Germinal center (tissue), 1 donor: ENCODE measurements at regions not wholly inside any gene's neighbourhood (a gene's known extent, or its start where the extent isn't known, plus 50 kb on each side); places are given as distances from the start of the nearest gene placed in this dataset.

ENCODE experiments used
- DNase-seq: peaks from one replicate; pipeline ENCODE4 v3.0.0; 2012; ENCODE audit warnings: mixed read lengths, low spot score

DNA sequence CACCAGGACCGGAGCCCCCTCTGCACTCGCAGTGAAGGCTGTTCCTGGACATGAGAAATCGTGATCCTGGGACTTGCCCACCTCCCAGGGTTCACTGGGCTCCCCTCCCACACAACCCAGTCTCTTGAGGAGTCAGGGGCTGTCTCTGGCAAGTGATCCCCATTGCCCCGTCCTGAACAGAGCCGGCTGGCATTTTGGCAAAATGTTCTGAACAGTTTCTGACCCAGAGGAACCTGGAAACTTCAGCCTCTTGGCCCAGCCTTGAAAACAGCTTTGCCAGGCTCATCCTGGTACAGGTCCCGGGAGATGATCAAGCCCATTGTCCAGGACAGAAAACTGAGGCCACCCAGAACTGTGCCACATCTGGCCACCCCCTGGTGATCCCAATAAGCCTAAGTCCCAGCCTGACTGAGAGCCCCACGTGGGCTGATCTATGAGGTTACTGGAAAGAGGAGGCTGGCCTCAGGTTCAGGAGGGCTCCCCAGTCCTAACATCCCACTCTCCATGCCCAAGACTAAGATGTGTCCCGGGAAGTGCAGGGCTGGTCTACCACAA lies 115.7 kb downstream of the OAT start:
- DNase-seq, result no peak

DNA sequence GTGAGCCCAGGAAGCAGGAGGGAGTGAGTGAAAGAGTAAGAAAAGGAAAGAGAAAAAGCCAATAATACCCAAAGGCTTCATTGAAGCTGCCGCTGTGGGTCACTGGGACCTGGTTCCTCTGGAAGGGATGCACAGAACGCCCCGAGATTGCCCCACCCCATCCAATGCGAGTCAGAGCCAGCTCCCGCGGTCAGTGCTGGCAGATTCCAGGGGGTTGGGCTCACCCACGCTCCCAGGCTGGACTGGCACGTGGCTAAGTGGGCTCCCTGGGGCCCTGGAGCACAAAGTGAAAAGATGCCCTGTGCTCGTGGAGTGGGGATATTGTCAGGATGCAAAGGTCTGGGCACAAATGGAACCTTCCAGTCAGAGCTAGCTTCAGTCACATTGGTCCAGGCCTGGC lies 117.0 kb downstream of the OAT start:
- no peak for DNase-seq

DNA sequence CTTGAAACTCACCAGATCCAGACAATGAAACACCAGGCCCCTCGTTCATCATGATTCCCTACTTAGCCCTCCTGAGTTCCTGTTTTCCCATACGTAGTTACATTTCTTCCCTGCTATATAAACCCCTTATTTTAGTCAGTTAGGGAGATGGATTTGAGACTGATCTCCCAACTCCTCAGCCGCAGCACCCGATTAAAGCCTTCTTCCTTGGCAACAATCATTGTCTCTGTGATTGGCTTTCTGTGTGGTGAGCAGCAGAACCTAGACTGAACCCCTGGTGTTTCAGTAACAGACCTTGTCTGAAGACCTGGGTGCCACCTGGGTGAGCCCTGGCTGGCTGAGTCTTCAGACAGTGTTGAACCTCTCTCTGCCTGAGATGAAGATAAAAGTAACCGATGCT lies 118.0 kb downstream of the OAT start:
- DNase-seq, result no peak

DNA sequence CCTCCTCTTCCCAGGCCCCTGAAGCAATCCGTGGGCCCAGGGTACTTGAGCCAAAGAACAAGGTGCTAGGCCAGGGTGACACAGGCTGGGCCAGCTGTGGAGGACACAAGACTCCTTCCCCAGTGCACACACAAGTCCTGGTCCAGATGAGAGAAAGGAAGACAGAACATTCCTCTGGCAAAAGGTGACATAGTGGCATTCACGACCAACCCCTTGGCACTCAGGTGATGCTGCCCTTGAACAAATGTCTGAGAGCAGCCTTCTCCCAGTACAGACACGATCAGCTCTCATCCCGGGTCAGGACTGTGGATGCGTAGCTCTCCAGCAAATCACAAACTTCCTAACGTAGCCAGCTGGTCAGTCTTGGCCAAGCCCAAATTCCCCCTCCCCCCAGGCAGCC lies 118.5 kb downstream of the OAT start:
- no peak for DNase-seq

DNA sequence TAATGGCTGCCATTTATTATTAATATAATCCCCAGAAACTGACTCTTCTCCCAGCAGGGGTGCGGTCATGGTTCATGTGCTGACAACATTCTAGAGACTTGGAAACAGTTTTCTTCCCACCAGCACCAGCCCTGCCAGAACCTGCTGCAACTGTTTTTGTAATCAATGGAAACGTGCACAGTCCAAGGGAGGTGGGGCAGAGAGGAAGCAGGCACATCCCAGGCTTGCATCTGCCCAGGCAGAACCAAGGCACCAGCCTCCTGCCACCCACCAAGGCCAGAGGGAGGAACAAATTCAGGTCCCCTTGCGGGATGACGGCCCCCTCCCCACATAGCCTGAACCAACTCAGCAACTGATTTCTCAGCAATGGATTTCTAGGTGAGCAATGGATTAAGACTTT lies 119.0 kb downstream of the OAT start:
- no peak for DNase-seq

DNA sequence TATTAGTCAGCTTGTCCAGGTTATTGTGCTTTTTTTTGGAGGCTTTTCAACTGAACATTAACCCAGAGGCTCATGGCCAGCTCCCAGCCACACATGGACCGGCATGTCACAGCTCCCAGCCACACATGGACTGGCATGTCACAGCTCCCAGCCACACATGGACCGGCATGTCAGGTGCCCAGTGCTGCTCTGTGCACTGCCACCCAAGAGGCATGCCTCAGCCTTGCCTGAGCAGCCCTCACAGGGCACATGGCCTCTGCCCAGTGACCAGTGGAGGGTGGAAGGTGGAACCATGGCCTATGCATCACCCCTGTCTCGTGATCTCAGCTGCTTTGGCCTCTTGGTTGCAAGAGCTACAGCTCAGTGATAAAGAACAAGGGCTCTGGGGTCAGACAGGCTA lies 119.8 kb downstream of the OAT start:
- no peak for DNase-seq

DNA sequence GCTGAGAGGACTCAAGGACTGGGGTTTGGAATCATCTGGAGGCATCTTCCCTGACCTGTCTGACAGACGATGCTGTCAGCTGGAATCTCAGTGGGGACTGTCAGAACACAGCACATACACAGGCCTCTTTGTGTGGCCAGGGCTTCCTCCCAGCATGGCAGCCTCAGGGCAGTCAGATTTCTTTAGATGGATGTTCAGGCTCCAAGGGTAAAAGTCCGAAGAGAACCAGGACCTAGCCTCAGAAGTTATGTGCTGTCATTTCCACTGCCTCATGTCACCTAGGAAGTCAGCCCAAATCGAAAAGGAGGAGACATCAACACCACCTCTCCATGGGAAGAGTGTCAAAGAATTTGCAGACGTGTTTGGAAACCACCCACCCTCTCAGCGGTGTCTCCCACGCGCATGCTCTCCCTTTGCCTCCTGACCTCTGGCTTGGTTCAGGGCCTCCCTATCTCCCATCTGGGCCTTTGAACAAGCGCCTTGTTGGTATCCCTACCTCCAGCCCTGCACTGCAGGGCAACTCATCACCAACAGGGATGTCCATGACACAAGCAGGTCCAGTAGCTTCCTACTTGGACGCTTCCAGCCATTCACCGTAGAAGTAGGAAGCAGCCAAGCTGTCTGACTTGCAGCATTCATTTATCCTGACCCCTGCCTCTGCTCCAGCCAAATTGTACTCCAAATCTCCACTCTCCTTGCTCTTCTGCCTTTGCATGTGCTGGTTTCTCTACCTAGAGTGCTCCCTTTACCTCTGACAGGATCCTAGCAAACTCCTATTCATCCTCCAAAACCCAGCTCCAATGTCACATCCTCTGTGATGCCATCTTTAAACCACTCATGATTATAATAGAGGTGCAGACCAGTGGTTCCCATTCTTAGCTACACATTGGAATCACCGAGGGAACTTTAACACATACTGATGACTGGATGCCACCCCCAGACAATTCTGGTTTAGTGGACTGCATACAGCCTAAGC lies 121.6 kb downstream of the OAT start:
- no peak for DNase-seq

DNA sequence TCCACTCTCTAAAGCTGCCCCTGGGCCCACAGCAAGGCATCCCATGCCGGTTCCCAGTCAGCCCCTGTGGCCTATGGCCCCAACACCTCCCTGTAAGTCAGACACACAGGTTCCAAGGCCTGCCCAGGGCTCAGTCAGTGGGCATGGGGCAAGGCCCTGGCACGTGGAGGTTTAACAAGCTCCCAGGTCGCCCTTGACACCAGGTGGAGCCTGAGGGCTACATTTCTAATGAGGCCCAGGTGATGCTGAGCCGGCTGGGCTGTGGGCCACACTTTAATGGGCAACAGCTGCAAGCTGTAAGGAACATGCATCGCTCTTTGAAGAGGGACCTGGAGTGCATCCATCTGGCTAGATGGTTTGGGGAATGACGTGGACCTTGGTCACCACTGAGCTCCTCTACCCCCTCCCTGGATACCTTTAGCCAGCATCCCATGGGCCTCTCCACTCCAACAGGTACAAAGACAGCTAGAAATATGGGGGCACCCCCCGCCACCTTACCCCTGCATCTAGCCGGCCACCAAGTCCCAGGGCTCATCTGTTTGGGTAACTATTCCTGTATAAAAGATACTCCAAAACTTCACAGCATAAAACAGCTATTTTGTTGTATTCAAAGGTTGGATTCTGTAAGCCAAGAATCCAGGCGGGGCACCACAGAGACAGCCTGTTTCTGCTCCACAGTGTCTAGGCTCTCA lies 122.5 kb downstream of the OAT start:
- DNase-seq, result no peak

DNA sequence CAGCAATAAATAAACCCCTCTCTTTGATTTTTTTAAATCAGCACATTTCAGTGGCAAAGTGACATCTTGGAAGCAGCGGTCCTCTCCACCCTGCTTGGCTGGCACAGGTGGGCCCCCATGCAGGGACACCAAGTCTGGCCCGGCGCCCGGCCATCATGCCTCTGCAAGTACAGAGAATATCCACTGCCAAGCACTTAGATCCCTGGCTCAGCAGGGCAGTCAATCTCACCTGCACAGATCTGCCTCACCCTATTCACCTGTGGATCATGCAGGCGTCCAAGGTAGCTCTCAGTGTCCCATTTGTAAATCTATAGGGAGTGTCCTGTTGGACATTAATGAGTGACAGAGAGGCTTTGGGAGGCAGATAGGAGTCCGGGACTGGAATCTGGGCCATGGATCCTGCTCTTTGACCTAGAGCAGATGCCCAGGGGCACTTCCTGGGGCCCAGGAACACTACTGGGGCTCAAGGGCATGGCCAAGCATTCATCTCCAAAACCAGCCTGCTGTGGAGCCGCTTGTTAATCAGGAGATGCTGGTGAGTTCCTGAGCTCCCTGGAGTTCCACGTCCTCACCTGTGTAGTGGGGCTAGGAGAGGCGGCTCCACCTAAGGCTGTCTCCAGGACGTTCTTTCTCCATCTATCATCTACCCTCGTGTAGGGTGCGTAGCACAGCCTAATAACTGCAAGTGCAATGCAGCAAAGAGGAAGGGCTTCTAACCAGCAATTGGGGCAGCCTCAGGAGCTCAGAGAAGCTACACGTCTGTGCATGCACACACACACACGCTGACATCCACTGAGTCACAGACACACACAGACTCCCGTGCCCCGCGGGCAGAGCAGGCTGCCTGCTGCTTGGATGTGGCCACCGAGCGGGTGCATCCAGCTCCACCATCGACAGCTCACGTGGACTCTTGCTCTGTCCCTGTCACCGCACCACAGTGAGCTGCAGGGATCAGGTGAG lies 123.6 kb downstream of the OAT start:
- no peak for DNase-seq

DNA sequence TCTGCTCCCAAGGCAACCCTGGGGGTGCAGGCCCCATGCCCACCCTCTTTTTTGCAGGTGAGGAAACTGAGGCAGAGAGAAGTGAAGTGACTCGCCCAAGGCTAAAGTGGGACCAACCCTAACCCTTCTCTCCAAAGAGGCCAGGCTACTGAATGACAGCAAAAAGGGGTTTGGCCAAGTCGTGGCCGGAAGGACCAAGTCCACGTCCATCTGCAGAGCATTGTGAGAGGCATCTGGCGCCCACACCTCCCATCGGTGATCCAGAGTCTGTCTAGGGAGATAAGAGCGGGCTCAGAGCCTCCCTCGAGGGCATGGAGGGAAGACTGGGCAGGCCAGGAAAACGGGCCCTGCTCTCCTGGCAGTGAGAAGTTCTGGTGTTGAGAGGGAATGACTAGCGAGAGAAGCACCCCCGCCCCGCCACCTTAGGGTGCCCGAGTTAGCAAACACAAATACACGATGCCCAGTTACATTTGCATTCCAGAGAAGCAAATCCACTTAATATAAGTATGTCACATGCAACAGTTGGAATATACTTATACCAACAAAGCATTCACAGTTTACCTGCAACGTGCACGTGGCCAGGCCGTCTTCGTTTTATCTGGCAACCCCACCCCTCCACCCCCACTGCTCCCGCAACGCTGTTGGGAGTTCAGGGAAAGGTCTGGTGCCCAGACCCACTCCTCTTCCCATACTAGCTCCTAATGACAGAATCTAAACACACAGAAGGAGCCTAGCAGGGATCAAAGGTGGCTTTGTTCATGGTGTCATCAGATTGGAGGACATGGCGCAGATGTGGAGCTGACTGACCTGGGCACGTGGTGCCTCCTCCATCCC lies 124.9 kb downstream of the OAT start:
- no peak for DNase-seq

DNA sequence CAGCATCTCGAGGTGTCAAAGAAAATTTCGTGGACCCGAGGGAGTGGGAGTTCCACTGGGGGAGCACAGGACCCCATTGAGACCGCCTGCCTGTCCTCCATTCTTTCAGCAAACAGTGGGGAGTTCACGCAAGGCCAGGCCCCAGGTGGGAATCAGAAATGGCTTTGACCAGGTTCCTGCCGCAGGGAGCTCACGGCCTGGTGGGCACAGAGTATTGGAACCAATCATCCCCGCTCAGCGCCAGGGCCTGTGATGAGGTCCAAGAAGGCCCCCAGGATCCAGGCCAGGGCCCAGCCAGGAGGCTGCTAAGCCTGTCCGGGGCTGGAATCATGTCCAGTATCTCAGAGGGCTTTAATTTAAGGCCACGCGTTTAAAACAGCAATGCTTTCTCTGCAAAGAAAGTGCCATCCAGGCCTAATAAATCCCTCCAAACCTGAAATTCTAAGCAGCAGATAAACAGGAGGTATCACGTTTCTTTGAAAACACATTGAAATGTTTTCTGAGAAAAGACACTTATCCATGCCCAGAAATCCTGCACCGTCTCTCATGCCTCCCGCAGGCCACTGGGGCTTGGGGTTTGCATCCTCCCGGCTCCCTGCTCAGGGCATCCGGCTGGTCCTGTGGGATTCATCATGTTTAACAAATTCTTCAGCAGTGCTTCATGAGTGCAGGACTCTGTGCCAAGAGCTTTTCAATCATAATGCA lies 125.7 kb downstream of the OAT start:
- no peak for DNase-seq

DNA sequence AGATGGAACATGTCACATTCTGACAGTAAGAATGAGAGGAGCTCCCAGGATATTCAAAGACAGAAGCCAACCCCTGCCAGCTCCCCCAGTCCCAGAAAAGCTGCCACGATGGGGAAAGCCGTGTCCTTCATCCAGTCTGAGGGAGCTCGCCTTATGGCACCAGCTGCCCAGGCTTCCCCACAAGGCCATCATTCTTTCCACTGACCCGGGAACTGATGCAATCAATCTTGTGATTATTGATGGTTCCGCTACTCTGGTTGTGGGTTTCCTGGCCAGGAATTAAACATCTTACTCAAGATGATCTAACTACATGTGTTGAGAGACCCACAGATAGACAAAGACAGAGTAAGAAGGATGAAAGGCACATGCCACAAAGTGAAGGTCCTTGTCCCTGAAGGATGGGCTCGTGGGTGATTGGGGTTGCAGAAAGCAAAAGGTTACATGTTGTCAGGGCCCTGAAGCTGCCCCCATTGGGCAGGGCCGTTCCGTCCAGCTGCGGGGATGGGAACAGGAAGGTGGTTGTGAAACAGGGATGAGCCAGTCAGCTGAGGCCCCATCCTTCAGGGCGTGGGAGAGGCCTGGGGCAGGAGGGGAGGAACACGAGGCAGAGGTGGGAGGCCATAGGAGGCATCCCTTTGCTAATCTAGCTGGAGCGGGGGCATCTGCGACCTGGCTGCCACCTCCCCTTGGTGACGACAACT lies 127.6 kb downstream of the OAT start:
- no peak for DNase-seq

DNA sequence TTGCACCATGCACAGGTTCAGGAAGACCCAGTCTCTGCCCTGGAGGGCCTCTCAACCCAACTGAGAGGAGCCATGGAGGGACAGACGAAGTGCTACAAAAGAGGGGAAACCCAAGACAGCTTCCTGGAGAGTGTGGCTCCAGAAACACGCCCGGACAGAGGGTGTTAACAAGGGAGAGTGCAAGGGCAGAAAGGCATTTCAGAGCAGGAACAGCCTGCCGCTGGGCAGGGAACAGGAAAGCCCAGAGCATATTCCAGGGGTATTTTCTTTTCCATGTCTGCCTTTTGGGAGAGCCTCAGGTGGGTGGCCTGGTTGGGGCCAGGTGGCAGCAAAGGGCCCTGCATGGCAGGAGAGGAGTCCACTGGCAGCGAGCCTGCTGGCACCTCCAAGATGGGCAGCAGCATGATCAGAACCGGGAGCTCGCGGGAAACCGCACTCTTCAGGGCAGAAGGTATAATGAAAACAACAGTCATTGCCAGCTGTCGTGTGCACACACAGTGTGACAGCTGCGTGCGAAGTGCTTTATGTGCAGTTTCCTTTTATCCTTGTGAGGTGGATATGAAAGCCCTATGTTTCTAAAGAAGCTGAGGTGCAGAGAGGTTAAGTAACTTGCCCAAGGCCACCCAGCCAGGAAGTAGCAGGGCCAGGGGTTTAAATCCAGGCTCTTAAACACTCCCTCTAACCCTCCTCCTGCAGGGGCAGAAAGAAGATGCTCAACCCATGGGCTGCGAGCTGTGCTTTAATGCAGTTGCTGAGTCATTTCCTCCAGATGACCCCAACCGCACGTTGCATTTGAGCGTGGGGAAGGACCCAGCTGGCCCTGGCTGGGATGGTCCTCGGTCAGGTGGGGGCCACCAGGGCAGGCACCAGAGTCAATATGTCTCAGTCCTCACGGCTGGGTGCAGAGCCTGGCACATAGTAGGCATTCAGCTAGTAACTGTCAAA lies 128.6 kb downstream of the OAT start:
- DNase-seq, result no peak

DNA sequence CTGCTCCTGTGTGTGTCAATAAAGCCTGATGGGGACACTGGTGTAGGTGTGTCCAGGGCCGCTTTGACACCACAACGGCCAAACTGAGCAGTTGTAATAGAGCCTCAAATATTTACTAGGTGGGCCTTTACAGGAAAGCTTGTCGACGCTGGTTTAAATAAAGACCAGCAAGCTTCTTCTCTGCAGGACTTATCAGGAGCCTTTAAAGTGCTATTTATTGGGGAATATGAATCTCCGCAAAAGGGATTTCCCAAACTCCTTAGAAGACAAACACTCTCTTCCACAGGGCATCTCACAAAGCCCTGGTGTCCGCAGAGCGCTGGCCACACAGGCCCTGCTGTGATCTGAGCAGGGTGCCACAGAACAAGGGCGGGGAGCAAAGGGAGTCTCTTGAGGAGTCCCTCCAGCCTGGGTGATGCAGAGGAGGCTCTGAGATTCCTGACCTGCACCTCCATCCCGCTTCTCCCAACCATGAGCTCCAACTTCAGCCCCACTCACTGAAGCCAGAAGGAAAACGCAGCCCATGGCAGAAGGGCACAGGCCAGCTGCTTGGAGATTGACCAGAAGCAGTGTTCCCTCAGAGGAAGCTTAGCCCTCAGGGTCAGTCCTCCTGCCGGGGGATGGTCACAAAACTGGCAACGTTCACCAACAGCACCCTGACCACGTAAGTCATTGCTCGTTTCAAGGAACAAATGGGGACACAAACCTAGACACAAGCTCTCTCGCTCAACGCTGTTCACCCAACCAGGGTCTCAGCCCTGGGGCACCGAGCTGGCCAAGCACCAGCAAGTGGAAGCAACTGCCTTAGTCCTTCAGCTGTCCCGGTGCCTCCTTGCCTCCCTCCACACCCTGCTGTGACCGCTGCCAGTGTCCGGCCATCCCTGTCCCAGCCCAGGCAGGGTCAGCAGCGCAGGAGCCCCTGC lies 129.5 kb downstream of the OAT start:
- DNase-seq, result no peak

DNA sequence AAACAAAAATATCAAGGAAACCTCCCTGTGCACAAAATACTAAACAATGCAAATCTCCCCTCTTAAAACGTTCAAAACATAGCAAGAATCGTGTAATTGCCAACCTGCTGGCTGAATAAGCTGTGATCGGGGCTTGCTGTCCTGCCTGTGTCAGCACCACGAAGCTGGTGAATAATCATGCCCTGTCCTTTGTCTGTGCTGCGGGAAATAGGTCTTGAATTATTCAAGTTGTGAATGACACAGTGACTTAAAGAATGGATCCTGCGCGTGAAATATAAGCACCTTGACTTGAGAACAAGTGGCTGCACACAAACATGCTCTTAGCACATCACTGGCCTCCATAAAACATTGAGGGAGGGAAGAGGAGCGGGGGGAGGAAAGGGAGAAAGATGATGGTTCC lies 130.2 kb downstream of the OAT start:
- DNase-seq, result no peak

DNA sequence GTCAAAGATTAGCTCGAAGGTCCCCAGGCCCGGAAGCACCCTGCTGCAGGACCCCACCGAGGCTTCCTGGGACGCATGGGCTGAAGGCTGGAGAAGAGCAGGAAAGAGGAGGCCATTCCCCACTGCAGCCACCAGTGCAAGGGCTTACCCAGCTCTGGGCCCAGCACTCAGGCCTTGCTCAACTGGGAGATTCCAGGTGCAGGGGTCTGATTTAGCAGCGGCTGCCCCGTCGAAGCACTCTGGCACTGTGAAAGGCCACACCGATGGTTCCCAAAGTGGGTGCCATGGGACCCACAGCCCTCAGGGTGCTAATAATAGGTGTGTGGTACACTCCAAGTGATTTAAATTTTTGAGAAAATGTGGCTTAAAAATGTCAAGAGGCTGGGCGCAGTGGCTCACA lies 130.9 kb downstream of the OAT start:
- no peak for DNase-seq

DNA sequence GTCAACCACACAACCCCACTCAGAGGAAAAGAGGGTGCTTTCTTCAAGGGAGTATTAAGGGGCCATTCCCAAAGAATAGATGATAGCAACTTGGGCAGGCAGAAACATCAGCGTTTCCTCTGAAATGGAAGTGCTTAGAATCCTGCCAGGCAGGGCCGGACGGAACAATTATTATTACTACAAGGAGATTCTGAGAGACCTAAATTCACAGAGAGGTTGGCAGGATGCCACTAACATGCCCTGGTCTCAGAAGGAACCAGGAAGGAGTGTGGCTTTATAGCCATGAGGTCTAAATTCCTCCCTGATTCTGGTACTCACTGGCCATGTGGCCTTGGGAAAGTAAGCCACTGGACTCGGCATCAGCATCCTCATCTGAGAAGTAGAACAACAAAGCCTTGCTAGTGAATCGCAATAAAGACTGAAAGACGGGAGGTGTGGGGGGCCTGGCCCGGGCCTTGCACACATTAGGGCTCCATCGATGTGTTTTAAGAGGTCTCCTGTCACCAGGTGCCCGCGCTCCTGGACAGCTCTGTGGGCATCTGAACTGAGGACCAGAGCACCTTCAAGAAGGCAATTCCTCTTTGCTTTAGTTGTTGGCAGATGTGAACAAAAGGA lies 131.5 kb downstream of the OAT start:
- no peak for DNase-seq
